GM20000 (cell line): ENCODE measurements at regions not wholly inside any gene's neighbourhood (a gene's known extent, or its start where the extent isn't known, plus 50 kb on each side); places are given as distances from the start of the nearest gene placed in this dataset.

Source experiments
- DNase-seq: peaks from one replicate; pipeline ENCODE4 v3.0.0; 2012; ENCODE audit warnings: low spot score
- CTCF ChIP-seq: IDR thresholded peaks from 2 replicates; pipeline ENCODE4 v1.5.1; 2012; ENCODE audit warnings: mild to moderate bottlenecking, control low read depth; ENCODE audit errors: extremely low read depth, missing control alignments

GRCh38 chrX:15943391-15943790 lies 88.8 kb upstream of the AP1S2 start:
- TF ChIP-seq CTCF: no peak
- no peak for DNase-seq

GRCh38 chrX:15942307-15942706 lies 87.7 kb upstream of the AP1S2 start:
- no peak for DNase-seq
- no peak for TF ChIP-seq CTCF

- peak; percentile 9 for DNase-seq
- no peak for TF ChIP-seq CTCF
Observed at GRCh38 chrX:15939737-15940136, 85.1 kb upstream of the AP1S2 start.

GRCh38 chrX:15938072-15938471 lies 83.5 kb upstream of the AP1S2 start:
- DNase-seq: no peak
- TF ChIP-seq CTCF: no peak

- TF ChIP-seq CTCF: no peak
- no peak for DNase-seq
Observed at GRCh38 chrX:15931362-15931761, 76.7 kb upstream of the AP1S2 start.

GRCh38 chrX:15930585-15930984 lies 76.0 kb upstream of the AP1S2 start:
- peak; percentile 19 for DNase-seq
- TF ChIP-seq CTCF: no peak

GRCh38 chrX:15929194-15929593 lies 74.6 kb upstream of the AP1S2 start:
- no peak for TF ChIP-seq CTCF
- no peak for DNase-seq
